Endothelial cell of umbilical vein (primary cell): ENCODE measurements at regions not wholly inside any gene's neighbourhood (a gene's known extent, or its start where the extent isn't known, plus 50 kb on each side); places are given as distances from the start of the nearest gene placed in this dataset.

Experiments
- BruUV-seq: library from RNA; stranded (reverse); fragments of 400-500 nt; replicated peaks from 2 replicates; lab custom pipeline; 2021; lab: Mats Ljungman, UMichigan
- CTCF ChIA-PET: fragments of 300-600, 350-600 bp; sonication (Branson Sonifier 250); formaldehyde crosslinking; loops from one replicate; lab custom pipeline; 2021; ENCODE audit warnings: antibody characterized with exemption, inconsistent platforms; lab: Charles Lee
- POLR2A ChIA-PET: fragments of 300-600, 350-600 bp; sonication (Branson Sonifier 250); formaldehyde crosslinking; loops from one replicate; lab custom pipeline; 2021; ENCODE audit warnings: antibody characterized with exemption, inconsistent platforms; lab: Charles Lee
- DNase-seq: peaks from one replicate; pipeline ENCODE4 v3.0.0-alpha.2; 2011; ENCODE audit warnings: low read depth, low spot score
- FAIRE-seq: peaks from 2 replicates; lab custom pipeline; 2011; peaks lifted over from hg19 to GRCh38; lab: Jason Lieb, UNC
- H2AFZ ChIP-seq: 2 replicates; pipeline ENCODE4 v1.6.0; 2012; ENCODE audit warnings: low read depth, low read length, control low read depth, inconsistent platforms
- H3K27ac ChIP-seq: 2 replicates; pipeline ENCODE4 v1.5.1; 2011; ENCODE audit warnings: low read depth, mild to moderate bottlenecking, control low read depth, low read length, moderate library complexity; ENCODE audit not compliant: insufficient read depth
- H3K27me3 ChIP-seq, 2 experiments: 2 replicates each; pipeline versions ENCODE4 v1.6.0 to v1.6.1; 2011; ENCODE audit warnings: low read length in 2 of 2, mixed read lengths in 1 of 2; ENCODE audit not compliant: control insufficient read depth in 2 of 2, insufficient read depth in 2 of 2
- H3K36me3 ChIP-seq, 2 experiments: 2 replicates in 1 of 2; 3 replicates in 1 of 2; pipeline ENCODE4 v1.5.1; 2011; ENCODE audit warnings: low read length in 2 of 2, mild to moderate bottlenecking in 1 of 2, moderate library complexity in 1 of 2; ENCODE audit not compliant: control insufficient read depth in 2 of 2, insufficient read depth in 2 of 2; ENCODE audit errors: extremely low read depth in 1 of 2
- H3K4me1 ChIP-seq: 3 replicates; pipeline ENCODE4 v1.5.1; 2011; ENCODE audit warnings: mild to moderate bottlenecking, low read length; ENCODE audit not compliant: control insufficient read depth, insufficient read depth; ENCODE audit errors: extremely low read depth
- H3K4me2 ChIP-seq: 2 replicates; pipeline ENCODE4 v1.6.1; 2011; ENCODE audit warnings: low read length, control low read depth, mixed read lengths; ENCODE audit not compliant: insufficient read depth
- H3K4me3 ChIP-seq, 3 experiments: fragments of 200-600 bp in 1 of 3; sonication (generic), shearing (Covaris generic) in 1 of 3; replicated peaks in 1 of 3; 2 replicates each; pipeline ENCODE4 v1.5.1; 2011 to 2016; ENCODE audit warnings: control low read depth in 3 of 3, low read length in 3 of 3, mild to moderate bottlenecking in 2 of 3, inconsistent platforms in 1 of 3, low read depth in 1 of 3, moderate library complexity in 1 of 3; ENCODE audit not compliant: insufficient read depth in 1 of 3
- H3K79me2 ChIP-seq: 2 replicates; pipeline ENCODE4 v1.6.0; 2012; ENCODE audit warnings: low read length, inconsistent platforms; ENCODE audit not compliant: control insufficient read depth, insufficient read depth
- H3K9ac ChIP-seq: replicated peaks from 2 replicates; pipeline ENCODE3; 2011; ENCODE audit warnings: low read length, control low read depth; ENCODE audit not compliant: insufficient read depth; ENCODE audit errors: extremely low read depth
- H3K9me1 ChIP-seq: replicated peaks from 3 replicates; pipeline ENCODE4 v1.6.0; 2011; ENCODE audit warnings: mild to moderate bottlenecking, low read length; ENCODE audit not compliant: control insufficient read depth, insufficient read depth; ENCODE audit errors: extremely low read depth
- H3K9me3 ChIP-seq: replicated peaks from 2 replicates; pipeline ENCODE4 v1.5.1; 2012; ENCODE audit warnings: low read length, inconsistent platforms; ENCODE audit not compliant: control insufficient read depth, insufficient read depth
- H4K20me1 ChIP-seq: replicated peaks from 2 replicates; pipeline ENCODE3; 2011; ENCODE audit warnings: mild to moderate bottlenecking, low read length; ENCODE audit not compliant: control insufficient read depth, insufficient read depth; ENCODE audit errors: extremely low read depth
- CTCF ChIP-seq, 2 donors: IDR thresholded peaks; 1 replicate in 1 of 2; 2 replicates in 1 of 2; pipeline ENCODE4 v1.5.1; 2011; ENCODE audit warnings: low read length in 2 of 2, mild to moderate bottlenecking in 2 of 2, moderate library complexity in 2 of 2, control low read depth in 1 of 2, inconsistent platforms in 1 of 2, low read depth in 1 of 2; ENCODE audit not compliant: insufficient read depth in 1 of 2; ENCODE audit errors: extremely low read depth in 1 of 2
- EZH2 ChIP-seq: IDR thresholded peaks from 2 replicates; pipeline ENCODE4 v1.6.1; 2012; ENCODE audit warnings: borderline replicate concordance, low read depth, mild to moderate bottlenecking, moderate library complexity, low read length, inconsistent platforms; ENCODE audit not compliant: severe bottlenecking
- FOS ChIP-seq: IDR thresholded peaks from 2 replicates; pipeline ENCODE4 v1.6.1; 2011; ENCODE audit warnings: mild to moderate bottlenecking, low read length, moderate library complexity, borderline replicate concordance; ENCODE audit not compliant: insufficient read depth
- GATA2 ChIP-seq: IDR thresholded peaks from 2 replicates; pipeline ENCODE4 v1.7.0; 2011; ENCODE audit warnings: low read depth, mild to moderate bottlenecking, moderate library complexity, mixed read lengths, low read length; ENCODE audit not compliant: insufficient read length, insufficient read depth
- JUN ChIP-seq: IDR thresholded peaks from 2 replicates; pipeline ENCODE4 v1.6.1; 2011; ENCODE audit warnings: borderline replicate concordance, low read depth; ENCODE audit not compliant: insufficient read length, insufficient read depth
- MAX ChIP-seq: IDR thresholded peaks from 2 replicates; pipeline ENCODE4 v1.6.1; 2011; ENCODE audit not compliant: insufficient read depth, insufficient read length
- MYC ChIP-seq: IDR thresholded peaks from one replicate; pipeline ENCODE4 v1.6.1; 2011; ENCODE audit warnings: mild to moderate bottlenecking, low read depth, low read length
- POLR2A ChIP-seq: IDR thresholded peaks from 2 replicates; pipeline ENCODE4 v1.6.1; 2012; ENCODE audit warnings: low read depth, mild to moderate bottlenecking, control low read depth, low read length
- POLR2AphosphoS5 ChIP-seq: IDR thresholded peaks from 2 replicates; pipeline ENCODE4 v1.6.1; 2012; ENCODE audit warnings: low read depth, mild to moderate bottlenecking, control low read depth, low read length, moderate library complexity; ENCODE audit not compliant: insufficient read depth
- dilution Hi-C: fragments of 300-500 bp; cut with MboI; formaldehyde crosslinking; loops from one replicate; pipeline ENCODE4 v1.15.0; 2019; ENCODE audit warnings: low sequenced_read_pairs; ENCODE audit not compliant: extremely low pct_ligation_motif_present
- intact Hi-C: fragments of 100-400 bp; cut with micrococcal nuclease; formaldehyde crosslinking; loops from one replicate; pipeline ENCODE4 v1.10.0; 2022

- dilution Hi-C loops (no loop called here), intact Hi-C loops (no loop called here)
- no TSS peak for BruUV-seq
- H4K20me1 ChIP-seq = no peaks in the 10 kb centered on the region
- FAIRE-seq = no peak
- H3K9me3 ChIP-seq = no peaks in the 10 kb centered on the region
- no peak for TF ChIP-seq FOS
- TF ChIP-seq JUN = no peak
- no peak for TF ChIP-seq MYC
- no peak overlapping the region for H3K4me2 ChIP-seq
- no peak for DNase-seq
- H2AFZ ChIP-seq = no peak overlapping the region
- no peaks in the 10 kb centered on the region for H3K79me2 ChIP-seq
- H3K4me3 ChIP-seq = no peak overlapping the region
- no peaks in the 10 kb centered on the region for H3K4me1 ChIP-seq
- no peak overlapping the region for H3K9ac ChIP-seq
- H3K27ac ChIP-seq = no peak overlapping the region
- H3K9me1 ChIP-seq = no peaks in the 10 kb centered on the region
- ChIA-PET POLR2A (no interaction called here), CTCF (no interaction called here)
- H3K36me3 ChIP-seq = no peaks in the 10 kb centered on the region
- peaks cover under 1 to 5% of the 10 kb centered on the region in 2 experiments for H3K27me3 ChIP-seq
Observed at GRCh38 chr4:38354872-38355271, 309.1 kb upstream of the KLF3 start.

GRCh38 chr4:38356686-38357085 lies 307.3 kb upstream of the KLF3 start:
- H3K4me2 ChIP-seq = no peak overlapping the region
- H3K9me3 ChIP-seq = no peaks in the 10 kb centered on the region
- H3K79me2 ChIP-seq = no peaks in the 10 kb centered on the region
- no peak overlapping the region for H2AFZ ChIP-seq
- CTCF ChIA-PET = no interaction called here
- H3K4me3 ChIP-seq = no peak overlapping the region
- H3K27me3 ChIP-seq = peaks cover 0 to 2% of the 10 kb centered on the region in 2 experiments
- no peaks in the 10 kb centered on the region for H4K20me1 ChIP-seq
- BruUV-seq = no TSS peak
- POLR2A ChIA-PET = no interaction called here
- H3K36me3 ChIP-seq = no peaks in the 10 kb centered on the region
- no peak overlapping the region for H3K9ac ChIP-seq
- H3K9me1 ChIP-seq = no peaks in the 10 kb centered on the region
- intact Hi-C loops = no loop called here
- TF ChIP-seq POLR2A = no peak
- no peak for TF ChIP-seq FOS
- no peak for TF ChIP-seq MYC
- no peak for TF ChIP-seq MAX
- no peak for TF ChIP-seq CTCF (IDR thresholded peaks at IDR 0.05; ENCODE audit: extremely low read depth in 1 of 2, insufficient read depth in 1 of 2, low read depth in 1 of 2, low read length in 2 of 2)
- TF ChIP-seq JUN = no peak
- no peak for TF ChIP-seq EZH2
- TF ChIP-seq POLR2AphosphoS5 = no peak
- no peak for TF ChIP-seq GATA2
- no peak overlapping the region for H3K27ac ChIP-seq
- FAIRE-seq = no peak
- dilution Hi-C loops = no loop called here
- DNase-seq = no peak
- H3K4me1 ChIP-seq = no peaks in the 10 kb centered on the region
